Thyroid gland (tissue), 4 donors: ENCODE measurements at regions not wholly inside any gene's neighbourhood (a gene's known extent, or its start where the extent isn't known, plus 50 kb on each side); places are given as distances from the start of the nearest gene placed in this dataset.

Experiments
- POLR2A ChIP-seq, 2 donors: fragments of 450-650 bp; IDR thresholded peaks; one replicate each; pipeline ENCODE4 v1.6.1; 2017; ENCODE audit warnings: antibody characterized with exemption in 2 of 2, mild to moderate bottlenecking in 2 of 2, moderate library complexity in 1 of 2
- TF ChIP-seq, protein P1 (sequence below), 6 experiments: fragments of 200-600 bp in 3 of 6; fragments of 450-650 bp in 3 of 6; sonication (generic) in 3 of 6; IDR thresholded peaks; one replicate each; pipeline ENCODE4 v1.5.1; 2016 to 2019; ENCODE audit warnings: antibody characterized with exemption in 6 of 6, mild to moderate bottlenecking in 2 of 6, inconsistent platforms in 1 of 6, moderate library complexity in 1 of 6

DNA sequence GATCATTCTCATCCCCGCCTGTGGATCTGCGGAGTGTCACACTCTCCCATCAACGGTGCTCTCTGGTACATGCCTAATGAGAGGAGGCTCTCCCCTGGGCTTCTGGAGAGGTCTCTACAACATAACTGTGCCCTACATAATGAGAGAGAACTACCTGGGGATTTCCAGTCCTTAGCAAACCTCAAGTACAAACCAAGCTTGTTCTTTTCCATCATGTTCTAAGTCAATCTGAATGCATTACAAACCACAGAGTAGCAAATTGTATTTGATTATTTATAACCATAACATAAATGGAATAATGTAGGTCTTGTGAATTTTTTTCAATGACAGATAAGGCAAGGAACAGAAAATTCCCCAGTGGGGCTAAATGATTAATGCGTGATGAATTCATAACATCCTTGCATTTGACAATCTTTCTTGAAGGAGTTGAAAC, 412.4 kb upstream of the NRP1 start:
- TF ChIP-seq, protein P1, sequence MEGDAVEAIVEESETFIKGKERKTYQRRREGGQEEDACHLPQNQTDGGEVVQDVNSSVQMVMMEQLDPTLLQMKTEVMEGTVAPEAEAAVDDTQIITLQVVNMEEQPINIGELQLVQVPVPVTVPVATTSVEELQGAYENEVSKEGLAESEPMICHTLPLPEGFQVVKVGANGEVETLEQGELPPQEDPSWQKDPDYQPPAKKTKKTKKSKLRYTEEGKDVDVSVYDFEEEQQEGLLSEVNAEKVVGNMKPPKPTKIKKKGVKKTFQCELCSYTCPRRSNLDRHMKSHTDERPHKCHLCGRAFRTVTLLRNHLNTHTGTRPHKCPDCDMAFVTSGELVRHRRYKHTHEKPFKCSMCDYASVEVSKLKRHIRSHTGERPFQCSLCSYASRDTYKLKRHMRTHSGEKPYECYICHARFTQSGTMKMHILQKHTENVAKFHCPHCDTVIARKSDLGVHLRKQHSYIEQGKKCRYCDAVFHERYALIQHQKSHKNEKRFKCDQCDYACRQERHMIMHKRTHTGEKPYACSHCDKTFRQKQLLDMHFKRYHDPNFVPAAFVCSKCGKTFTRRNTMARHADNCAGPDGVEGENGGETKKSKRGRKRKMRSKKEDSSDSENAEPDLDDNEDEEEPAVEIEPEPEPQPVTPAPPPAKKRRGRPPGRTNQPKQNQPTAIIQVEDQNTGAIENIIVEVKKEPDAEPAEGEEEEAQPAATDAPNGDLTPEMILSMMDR (IDR thresholded peaks at IDR 0.05) = no peak
- no peak for TF ChIP-seq POLR2A (IDR thresholded peaks at IDR 0.05)
